H1 (cell line): ENCODE measurements at regions not wholly inside any gene's neighbourhood (a gene's known extent, or its start where the extent isn't known, plus 50 kb on each side); places are given as distances from the start of the nearest gene placed in this dataset.

Experiments
- CTCF ChIA-PET: fragments of 300-600 bp; sonication (Branson Sonifier 250); formaldehyde crosslinking; loops from one replicate; lab custom pipeline; 2021; ENCODE audit not compliant: partially characterized antibody; lab: Charles Lee
- POLR2A ChIA-PET: fragments of 300-600 bp; sonication (Branson Sonifier 250); formaldehyde crosslinking; loops from one replicate; lab custom pipeline; 2021; ENCODE audit warnings: inconsistent platforms; ENCODE audit not compliant: partially characterized antibody; lab: Charles Lee
- DNase-seq, 2 experiments: peaks; one replicate each; pipeline versions ENCODE4 v3.0.0 to v3.0.0-alpha.2; 2010 to 2022; ENCODE audit warnings: low spot score in 2 of 2, low read depth in 1 of 2, mixed read lengths in 1 of 2
- FAIRE-seq: peaks from 2 replicates; lab custom pipeline; 2011; peaks lifted over from hg19 to GRCh38; lab: Jason Lieb, UNC
- H2AFZ ChIP-seq: 2 replicates; pipeline ENCODE4 v1.8.1; 2012; ENCODE audit warnings: low read length, inconsistent platforms
- H2AK5ac ChIP-seq: 2 replicates; pipeline ENCODE4 v1.6.1; 2013; ENCODE audit warnings: low read depth, low read length
- H2BK120ac ChIP-seq: replicated peaks from 2 replicates; pipeline ENCODE3; 2013; ENCODE audit warnings: low read depth, low read length, inconsistent platforms
- H2BK12ac ChIP-seq: 2 replicates; pipeline ENCODE4 v1.6.1; 2013; ENCODE audit warnings: low read depth, low read length
- H2BK15ac ChIP-seq: 2 replicates; pipeline ENCODE4 v1.6.1; 2013; ENCODE audit warnings: low read length
- H2BK20ac ChIP-seq: 2 replicates; pipeline ENCODE4 v1.6.1; 2013; ENCODE audit warnings: low read length
- H2BK5ac ChIP-seq: 2 replicates; pipeline ENCODE4 v1.6.1; 2013; ENCODE audit warnings: low read depth, low read length
- H3K14ac ChIP-seq: 2 replicates; pipeline ENCODE4 v1.6.1; 2013; ENCODE audit warnings: inconsistent platforms; ENCODE audit not compliant: insufficient read length
- H3K18ac ChIP-seq: 2 replicates; pipeline ENCODE4 v1.6.1; 2013; ENCODE audit warnings: low read length; ENCODE audit errors: extremely low read depth
- H3K23ac ChIP-seq: 2 replicates; pipeline ENCODE4 v1.6.1; 2013; ENCODE audit warnings: inconsistent platforms; ENCODE audit not compliant: insufficient read length
- H3K23me2 ChIP-seq: 2 replicates; pipeline ENCODE4 v1.6.1; 2013; ENCODE audit warnings: low read depth, low read length
- H3K27ac ChIP-seq: 2 replicates; pipeline ENCODE4 v1.6.1; 2011; ENCODE audit warnings: low read depth, low read length, inconsistent platforms
- H3K27me3 ChIP-seq, 4 experiments: replicated peaks in 1 of 4; 1 replicate in 1 of 4; 2 replicates in 3 of 4; pipeline versions ENCODE4 v1.6.1 to v1.8.1; 2011 to 2013; ENCODE audit warnings: low read length in 3 of 4, mild to moderate bottlenecking in 3 of 4, inconsistent platforms in 2 of 4, mixed read lengths in 2 of 4, moderate library complexity in 1 of 4; ENCODE audit not compliant: control insufficient read depth in 3 of 4, insufficient read depth in 3 of 4; ENCODE audit errors: extremely low read depth in 1 of 4
- H3K36me3 ChIP-seq, 4 experiments: 2 replicates each; pipeline versions ENCODE4 v1.6.1 to v1.8.1; 2011 to 2013; ENCODE audit warnings: mild to moderate bottlenecking in 4 of 4, low read length in 3 of 4, moderate library complexity in 2 of 4, control low read depth in 1 of 4, inconsistent platforms in 1 of 4; ENCODE audit not compliant: insufficient read depth in 4 of 4, control insufficient read depth in 2 of 4
- H3K4ac ChIP-seq: replicated peaks from 2 replicates; pipeline ENCODE3; 2013; ENCODE audit warnings: low read length, low read depth, mixed read lengths, inconsistent platforms; ENCODE audit not compliant: insufficient read length
- H3K4me1 ChIP-seq, 4 experiments: replicated peaks in 1 of 4; 1 replicate in 1 of 4; 2 replicates in 3 of 4; pipeline versions ENCODE4 v1.6.1 to v1.8.1; 2011 to 2013; ENCODE audit warnings: low read length in 3 of 4, inconsistent platforms in 2 of 4, mixed read lengths in 1 of 4; ENCODE audit not compliant: insufficient read depth in 4 of 4, control insufficient read depth in 3 of 4
- H3K4me2 ChIP-seq, 2 experiments: 2 replicates each; pipeline versions ENCODE4 v1.6.1 to v1.8.1; 2011 to 2013; ENCODE audit warnings: low read depth in 2 of 2, low read length in 2 of 2, control low read depth in 1 of 2, inconsistent platforms in 1 of 2, mild to moderate bottlenecking in 1 of 2; ENCODE audit not compliant: insufficient read depth in 1 of 2
- H3K4me3 ChIP-seq, 4 experiments: fragments of 200-600, 300-600 bp in 1 of 4; sonication (generic), shearing (Covaris generic), sonication (Bioruptor Twin) in 1 of 4; 2 replicates each; pipeline versions ENCODE4 v1.5.1 to v1.8.1; 2011 to 2016; ENCODE audit warnings: low read length in 4 of 4, low read depth in 3 of 4, control low read depth in 2 of 4, inconsistent platforms in 2 of 4, mild to moderate bottlenecking in 2 of 4, mixed read lengths in 1 of 4, moderate library complexity in 1 of 4; ENCODE audit not compliant: insufficient read depth in 2 of 4; ENCODE audit errors: extremely low read depth in 1 of 4
- H3K56ac ChIP-seq: replicated peaks from 2 replicates; pipeline ENCODE3; 2013; ENCODE audit warnings: low read depth, mild to moderate bottlenecking, mixed read lengths, low read length, inconsistent platforms; ENCODE audit not compliant: insufficient read length
- H3K79me1 ChIP-seq: 2 replicates; pipeline ENCODE4 v1.6.1; 2013; ENCODE audit warnings: low read depth, low read length, control low read depth
- H3K79me2 ChIP-seq, 2 experiments: 2 replicates each; pipeline versions ENCODE4 v1.6.1 to v1.8.1; 2012 to 2013; ENCODE audit warnings: low read length in 2 of 2, mild to moderate bottlenecking in 2 of 2, inconsistent platforms in 1 of 2; ENCODE audit not compliant: insufficient read depth in 2 of 2, control insufficient read depth in 1 of 2
- H3K9ac ChIP-seq, 4 experiments: replicated peaks in 1 of 4; 1 replicate in 1 of 4; 2 replicates in 3 of 4; pipeline versions ENCODE4 v1.6.1 to v1.8.1; 2011 to 2013; ENCODE audit warnings: low read depth in 3 of 4, low read length in 3 of 4, control low read depth in 2 of 4, mild to moderate bottlenecking in 2 of 4, moderate library complexity in 2 of 4, inconsistent platforms in 1 of 4; ENCODE audit errors: extremely low read depth in 1 of 4
- H3K9me3 ChIP-seq, 2 experiments: 2 replicates each; pipeline versions ENCODE4 v1.6.1 to v1.8.1; 2012 to 2013; ENCODE audit warnings: mild to moderate bottlenecking in 2 of 2, moderate library complexity in 2 of 2, control low read depth in 1 of 2, inconsistent platforms in 1 of 2, low read depth in 1 of 2, low read length in 1 of 2, mixed read lengths in 1 of 2; ENCODE audit not compliant: insufficient read depth in 2 of 2
- H4K20me1 ChIP-seq, 2 experiments: replicated peaks in 1 of 2; 2 replicates each; pipeline versions ENCODE3 to v1.8.1; 2011 to 2013; ENCODE audit warnings: inconsistent platforms in 2 of 2, low read length in 2 of 2, mild to moderate bottlenecking in 1 of 2; ENCODE audit not compliant: insufficient read depth in 2 of 2, control insufficient read depth in 1 of 2
- H4K5ac ChIP-seq: 2 replicates; pipeline ENCODE4 v1.6.1; 2013; ENCODE audit warnings: low read length, low read depth, mixed read lengths, inconsistent platforms; ENCODE audit not compliant: insufficient read length
- H4K8ac ChIP-seq: 2 replicates; pipeline ENCODE4 v1.8.0; 2013; ENCODE audit warnings: mild to moderate bottlenecking, moderate library complexity, low read length, inconsistent platforms; ENCODE audit not compliant: insufficient read depth; ENCODE audit errors: extremely low read depth
- H4K91ac ChIP-seq: replicated peaks from 2 replicates; pipeline ENCODE3; 2013; ENCODE audit warnings: low read length, mixed read lengths, inconsistent platforms; ENCODE audit not compliant: insufficient read length
- BCL11A ChIP-seq, 2 experiments: IDR thresholded peaks; one replicate each; pipeline ENCODE4 v1.6.1; 2011; ENCODE audit warnings: low read depth in 2 of 2, low read length in 2 of 2, mild to moderate bottlenecking in 2 of 2
- CTBP2 ChIP-seq: IDR thresholded peaks from 2 replicates; pipeline ENCODE4 v1.7.0; 2011; ENCODE audit warnings: borderline replicate concordance, mild to moderate bottlenecking, moderate library complexity, mixed read lengths, low read length; ENCODE audit not compliant: insufficient read depth, insufficient read length
- FOSL1 ChIP-seq: IDR thresholded peaks from 2 replicates; pipeline ENCODE4 v1.6.1; 2011; ENCODE audit warnings: mild to moderate bottlenecking, low read depth, low read length, moderate library complexity; ENCODE audit not compliant: insufficient read depth
- NANOG ChIP-seq: IDR thresholded peaks from 2 replicates; pipeline ENCODE4 v1.6.1; 2011; ENCODE audit warnings: low read length, low read depth, mild to moderate bottlenecking, inconsistent platforms; ENCODE audit not compliant: insufficient read depth, poor library complexity, severe bottlenecking
- RAD21 ChIP-seq, 2 experiments: IDR thresholded peaks in 1 of 2; conservative IDR thresholded peaks in 1 of 2; 2 replicates each; pipeline ENCODE4 v1.6.1; 2011; ENCODE audit warnings: low read depth in 2 of 2, low read length in 2 of 2, improper control_type of control experiment in 1 of 2, inconsistent platforms in 1 of 2, mild to moderate bottlenecking in 1 of 2, moderate library complexity in 1 of 2
- RBBP5 ChIP-seq: IDR thresholded peaks from 2 replicates; pipeline ENCODE4 v1.7.1; 2012; ENCODE audit warnings: low read depth, mild to moderate bottlenecking, inconsistent platforms, low read length, moderate library complexity, borderline replicate concordance
- SIX5 ChIP-seq: IDR thresholded peaks from 2 replicates; pipeline ENCODE4 v1.6.1; 2011; ENCODE audit warnings: mild to moderate bottlenecking, low read depth, low read length
- SP2 ChIP-seq: IDR thresholded peaks from 2 replicates; pipeline ENCODE4 v1.6.1; 2012; ENCODE audit warnings: mild to moderate bottlenecking, low read length, inconsistent platforms
- SP4 ChIP-seq: IDR thresholded peaks from 2 replicates; pipeline ENCODE4 v1.6.1; 2012; ENCODE audit warnings: low read length, inconsistent platforms
- TAF1 ChIP-seq: IDR thresholded peaks from 2 replicates; pipeline ENCODE4 v1.6.1; 2011; ENCODE audit warnings: mild to moderate bottlenecking, low read depth, low read length
- TCF12 ChIP-seq: IDR thresholded peaks from 2 replicates; pipeline ENCODE4 v1.6.1; 2011; ENCODE audit warnings: low read depth, mild to moderate bottlenecking, low read length
- TEAD4 ChIP-seq: IDR thresholded peaks from 2 replicates; pipeline ENCODE4 v1.6.1; 2012; ENCODE audit warnings: low read depth, low read length, inconsistent platforms, mixed read lengths
- ZNF274 ChIP-seq: IDR thresholded peaks from 2 replicates; pipeline ENCODE4 v1.7.0; 2012; ENCODE audit warnings: low read length, borderline replicate concordance; ENCODE audit errors: extremely low read depth
- WGBS, 2 experiments: shearing (Covaris generic) in 1 of 2; methylation state at CpG; one replicate each; pipeline versions ENCODE4 v1.1.6 to v1.1.7; 2013 to 2015; ENCODE audit warnings: low lambda C conversion rate in 2 of 2, mixed read lengths in 2 of 2, inconsistent platforms in 1 of 2, low coverage in 1 of 2, missing lambda C conversion rate in 1 of 2; ENCODE audit not compliant: insufficient replicate concordance in 2 of 2, insufficient coverage in 1 of 2, insufficient read length in 1 of 2; ENCODE audit errors: extremely low coverage in 1 of 2, missing lambda C conversion rate in 1 of 2; 5-methylcytosine and 5-hydroxymethylcytosine counted together
- TF ChIP-seq, protein P1 (sequence below): IDR thresholded peaks from 2 replicates; pipeline ENCODE4 v1.6.1; 2011; ENCODE audit warnings: low read length, improper control_type of control experiment

DNA sequence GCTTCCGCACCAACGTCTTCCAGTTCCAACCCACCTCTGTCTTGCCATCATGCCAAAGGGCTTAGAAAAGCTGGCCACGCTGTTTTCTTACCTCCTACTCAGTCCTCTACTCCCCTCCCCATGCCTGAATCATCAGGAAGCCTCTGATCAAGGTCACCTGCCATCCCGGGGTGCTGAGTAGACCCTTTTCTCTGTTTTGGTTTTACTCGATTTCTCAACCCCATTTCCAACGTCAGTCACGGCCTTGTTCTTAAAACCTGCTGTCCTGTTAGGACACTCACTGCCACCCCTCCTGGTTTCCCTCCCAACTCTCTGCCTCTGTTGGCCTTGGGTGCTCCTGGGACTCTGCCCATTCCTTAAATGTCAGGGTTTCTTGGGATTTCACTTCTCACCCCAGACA, 350.1 kb downstream of the FOXO1 start:
- Histone ChIP-seq H4K91ac (no peak overlapping the region), H3K56ac (no peak overlapping the region), H3K4me2 (no peak overlapping the region), H2BK12ac (0 out of 2 replicates have a peak overlapping the region, but pooled peaks have one; percentile 9), H2AK5ac (no peak overlapping the region), H3K27me3 (peaks cover 1 to 18% (median 9%) of the 10 kb centered on the region in 4 experiments; a peak in 5 of 7 replicates), H3K9me3 (no peaks in the 10 kb centered on the region), H4K5ac (no peak overlapping the region), H3K36me3 (no peaks in the 10 kb centered on the region), H3K4me1 (peaks cover 2 to 9% (median 5%) of the 10 kb centered on the region in 4 experiments), H2AFZ (no peak overlapping the region), H3K18ac (no peak overlapping the region), H2BK15ac (no peak overlapping the region), H2BK20ac (no peak overlapping the region), H2BK5ac (no peak overlapping the region), H4K8ac (no peak overlapping the region), H4K20me1 (no peaks in the 10 kb centered on the region), H3K4ac (no peak overlapping the region), H3K23ac (no peak overlapping the region), H3K9ac (no peak overlapping the region), H3K79me2 (no peaks in the 10 kb centered on the region), H3K4me3 (no peak overlapping the region), H2BK120ac (no peak overlapping the region), H3K27ac (no peak overlapping the region), H3K23me2 (no peaks in the 10 kb centered on the region), H3K14ac (no peak overlapping the region), H3K79me1 (no peaks in the 10 kb centered on the region)
- WGBS, 2 experiments: 92 to 100% methylated on average over 2 to 7 of the region's 7 CpGs
- no peak for FAIRE-seq
- CTCF ChIA-PET: interaction anchor here (0.6 to 1.3 kb wide), 2 partner anchors 23 to 97 kb away, joined by 3 to 4 read pairs; no protein-coding TSS in a partner anchor
- no peak for DNase-seq
- POLR2A ChIA-PET: no interaction called here
- TF ChIP-seq TAF1 (no peak), BCL11A (IDR thresholded peaks at IDR 0.05; ENCODE audit: low read depth in 2 of 2, low read length in 2 of 2) (no peak), ZNF274 (no peak), SP2 (no peak), TCF12 (no peak), NANOG (no peak), CTBP2 (no peak), TEAD4 (no peak), SP4 (no peak), SIX5 (no peak), FOSL1 (no peak), RAD21 (IDR thresholded peaks at IDR 0.05 in 1 of 2, conservative IDR thresholded peaks at IDR 0.05 in 1 of 2; ENCODE audit: low read depth in 2 of 2, low read length in 2 of 2) (no peak), RBBP5 (no peak)
- TF ChIP-seq, protein P1, sequence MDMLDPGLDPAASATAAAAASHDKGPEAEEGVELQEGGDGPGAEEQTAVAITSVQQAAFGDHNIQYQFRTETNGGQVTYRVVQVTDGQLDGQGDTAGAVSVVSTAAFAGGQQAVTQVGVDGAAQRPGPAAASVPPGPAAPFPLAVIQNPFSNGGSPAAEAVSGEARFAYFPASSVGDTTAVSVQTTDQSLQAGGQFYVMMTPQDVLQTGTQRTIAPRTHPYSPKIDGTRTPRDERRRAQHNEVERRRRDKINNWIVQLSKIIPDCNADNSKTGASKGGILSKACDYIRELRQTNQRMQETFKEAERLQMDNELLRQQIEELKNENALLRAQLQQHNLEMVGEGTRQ: no peak
